Ovary (tissue), 7 donors: ENCODE measurements at regions not wholly inside any gene's neighbourhood (a gene's known extent, or its start where the extent isn't known, plus 50 kb on each side); places are given as distances from the start of the nearest gene placed in this dataset.

ENCODE experiments used
- DNase-seq, 5 donors: peaks; one replicate each; pipeline ENCODE4 v3.0.0-alpha.2; 2019 to 2020
- H3K27ac ChIP-seq, 2 donors: fragments of 200-600 bp; one replicate each; pipeline versions ENCODE4 v1.5.1 to v1.8.0; 2019 to 2022
- H3K27me3 ChIP-seq: fragments of 200-600 bp; one replicate; pipeline ENCODE4 v1.8.0; 2022
- H3K36me3 ChIP-seq: fragments of 200-600 bp; sonication (generic); one replicate; pipeline ENCODE4 v1.5.1; 2019
- H3K4me1 ChIP-seq: one replicate; pipeline ENCODE4 v1.8.1; 2013; ENCODE audit warnings: mild to moderate bottlenecking, moderate library complexity; ENCODE audit not compliant: insufficient read depth
- H3K4me3 ChIP-seq: fragments of 200-600 bp; sonication (generic); one replicate; pipeline ENCODE4 v1.5.1; 2017
- H3K9me3 ChIP-seq, 2 donors: fragments of 200-600 bp in 1 of 2; sonication (generic) in 1 of 2; one replicate each; pipeline versions ENCODE4 v1.5.1 to v1.8.1; 2013 to 2019; ENCODE audit warnings: mild to moderate bottlenecking in 1 of 2, moderate library complexity in 1 of 2
- EP300 ChIP-seq: sonication (generic); formaldehyde crosslinking; IDR thresholded peaks from one replicate; pipeline ENCODE4 v1.6.1; 2017; ENCODE audit warnings: antibody characterized with exemption
- POLR2A ChIP-seq: fragments of 450-650 bp; IDR thresholded peaks from one replicate; pipeline ENCODE4 v1.6.1; 2017; ENCODE audit warnings: antibody characterized with exemption, mild to moderate bottlenecking, moderate library complexity
- WGBS, 3 donors: extraction: QIAGEN DNeasy Blood & Tissue Kit in 1 of 3; methylation state at CpG; one replicate each; pipeline versions ENCODE4 v1.1.5 to v1.1.7; 2013 to 2017; 5-methylcytosine and 5-hydroxymethylcytosine counted together
- intact Hi-C, 4 donors: fragments of 100-400 bp; cut with DNase I; formaldehyde crosslinking; loops; one replicate each; pipeline versions ENCODE4 v1.11.0 to v1.15.1; 2022 to 2023
- TF ChIP-seq, protein P1 (sequence below), 3 donors: fragments of 450-650 bp in 2 of 3; fragments of 200-600 bp in 1 of 3; IDR thresholded peaks; one replicate each; pipeline versions ENCODE4 v1.5.1 to v1.8.0; 2016 to 2022; ENCODE audit warnings: antibody characterized with exemption in 3 of 3, mild to moderate bottlenecking in 1 of 3
- donor health status: DM: no; HTN: no; CAD: no; lungs with moderate emphysema.
- donor health status: DM: no; HTN: no; CAD: no.
- donor health status: Bipolar disorder and iron deficiency.
- donor health status: DM: no; HTN: no; CAD: no.
- donor health status: DM: yes; HTN: yes; CAD: no.

GRCh38 chr11:71305041-71305440 is 52.7 kb upstream of the SHANK2 start:
- DNase-seq = peak in 2 of 5 donors; percentile 0 to 6
- intact Hi-C loops = no loop called here

GRCh38 chr11:71304491-71304890 is 52.1 kb upstream of the SHANK2 start:
- intact Hi-C loops = no loop called here
- TF ChIP-seq, protein P1, sequence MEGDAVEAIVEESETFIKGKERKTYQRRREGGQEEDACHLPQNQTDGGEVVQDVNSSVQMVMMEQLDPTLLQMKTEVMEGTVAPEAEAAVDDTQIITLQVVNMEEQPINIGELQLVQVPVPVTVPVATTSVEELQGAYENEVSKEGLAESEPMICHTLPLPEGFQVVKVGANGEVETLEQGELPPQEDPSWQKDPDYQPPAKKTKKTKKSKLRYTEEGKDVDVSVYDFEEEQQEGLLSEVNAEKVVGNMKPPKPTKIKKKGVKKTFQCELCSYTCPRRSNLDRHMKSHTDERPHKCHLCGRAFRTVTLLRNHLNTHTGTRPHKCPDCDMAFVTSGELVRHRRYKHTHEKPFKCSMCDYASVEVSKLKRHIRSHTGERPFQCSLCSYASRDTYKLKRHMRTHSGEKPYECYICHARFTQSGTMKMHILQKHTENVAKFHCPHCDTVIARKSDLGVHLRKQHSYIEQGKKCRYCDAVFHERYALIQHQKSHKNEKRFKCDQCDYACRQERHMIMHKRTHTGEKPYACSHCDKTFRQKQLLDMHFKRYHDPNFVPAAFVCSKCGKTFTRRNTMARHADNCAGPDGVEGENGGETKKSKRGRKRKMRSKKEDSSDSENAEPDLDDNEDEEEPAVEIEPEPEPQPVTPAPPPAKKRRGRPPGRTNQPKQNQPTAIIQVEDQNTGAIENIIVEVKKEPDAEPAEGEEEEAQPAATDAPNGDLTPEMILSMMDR (IDR thresholded peaks at IDR 0.05) = no peak
- TF ChIP-seq POLR2A = no peak
- TF ChIP-seq EP300 = no peak
- Histone ChIP-seq H3K4me1 (no peaks in the 10 kb centered on the region), H3K9me3 (no peaks in the 10 kb centered on the region), H3K27me3 (no peaks in the 10 kb centered on the region), H3K27ac (no peak overlapping the region), H3K36me3 (no peaks in the 10 kb centered on the region), H3K4me3 (no peak overlapping the region)
- DNase-seq = no peak
- WGBS, 3 donors = 74 to 88% (median 74%) methylated on average over 3 of the region's 3 CpGs

More at GRCh38 chr11:71305041-71305440, 52.7 kb upstream of the SHANK2 start:
- H3K36me3 ChIP-seq = no peaks in the 10 kb centered on the region
- no peaks in the 10 kb centered on the region for H3K4me1 ChIP-seq
- H3K4me3 ChIP-seq = no peak overlapping the region
- no peak overlapping the region for H3K27ac ChIP-seq
- H3K27me3 ChIP-seq = no peaks in the 10 kb centered on the region
- no peaks in the 10 kb centered on the region for H3K9me3 ChIP-seq
- WGBS, 3 donors = 93 to 95% (median 94%) methylated on average over 7 of the region's 7 CpGs
- TF ChIP-seq EP300 (no peak), POLR2A (no peak)
- TF ChIP-seq, protein P1 (IDR thresholded peaks at IDR 0.05) = no peak

DNA sequence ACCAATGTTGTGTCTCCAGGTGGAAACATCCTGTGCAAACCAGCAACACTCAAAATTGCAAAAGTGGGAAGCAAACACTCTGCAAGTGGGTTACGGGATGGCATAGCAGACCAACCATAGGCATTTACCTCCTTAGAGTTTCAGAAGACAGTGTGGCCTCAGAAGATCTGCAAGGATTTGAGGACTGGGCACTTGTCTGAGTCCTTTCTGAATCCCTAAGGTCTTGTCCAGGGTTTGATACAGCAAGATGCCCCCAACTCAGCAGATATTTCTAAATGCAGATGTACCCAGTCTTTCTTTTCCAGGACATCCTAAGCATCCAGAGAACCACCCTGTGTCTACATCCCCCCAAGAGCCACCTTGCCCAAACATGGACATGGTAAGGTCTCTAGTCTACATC is 51.7 kb upstream of the SHANK2 start:
- TF ChIP-seq EP300 (no peak), POLR2A (no peak)
- TF ChIP-seq, protein P1 (IDR thresholded peaks at IDR 0.05) = no peak
- H3K9me3 ChIP-seq = no peaks in the 10 kb centered on the region
- H3K4me3 ChIP-seq = no peak overlapping the region
- no peaks in the 10 kb centered on the region for H3K27me3 ChIP-seq
- no peaks in the 10 kb centered on the region for H3K4me1 ChIP-seq
- H3K36me3 ChIP-seq = no peaks in the 10 kb centered on the region
- peak in 1 of 5 donors; percentile 1 for DNase-seq
- 86 to 90% (median 87%) methylated on average over 1 of the region's 1 CpG for WGBS, 3 donors
- no peak overlapping the region for H3K27ac ChIP-seq
- intact Hi-C loops = no loop called here

GRCh38 chr11:71302911-71303310 is 50.5 kb upstream of the SHANK2 start:
- WGBS, 3 donors = 64 to 80% (median 70%) methylated on average over 2 of the region's 2 CpGs
- peak in 1 of 5 donors; percentile 0 for DNase-seq
- Histone ChIP-seq H3K9me3 (no peaks in the 10 kb centered on the region), H3K4me1 (no peaks in the 10 kb centered on the region), H3K27me3 (no peaks in the 10 kb centered on the region), H3K36me3 (no peaks in the 10 kb centered on the region), H3K27ac (no peak overlapping the region), H3K4me3 (no peak overlapping the region)
- TF ChIP-seq POLR2A (no peak), EP300 (no peak)
- TF ChIP-seq, protein P1 (IDR thresholded peaks at IDR 0.05) = no peak
- intact Hi-C loops = no loop called here
